IMR-90 (cell line): ENCODE measurements at regions not wholly inside any gene's neighbourhood (a gene's known extent, or its start where the extent isn't known, plus 50 kb on each side); places are given as distances from the start of the nearest gene placed in this dataset.

Experiments
- ATAC-seq: fragments of 200-7000 bp; cut with Tn5 transposase; 2 replicates; pipeline ENCODE4 v1.9.1; 2020; ENCODE audit warnings: low read depth, mild to moderate bottlenecking, moderate library complexity
- BruUV-seq: library from RNA; stranded (reverse); fragments of 400-500 nt; replicated peaks from 2 replicates; lab custom pipeline; 2021; lab: Mats Ljungman, UMichigan
- CTCF ChIA-PET: fragments of 300-600 bp; formaldehyde crosslinking; extraction: SDS; loops from one replicate; lab custom pipeline; 2021; ENCODE audit warnings: antibody characterized with exemption; lab: Yijun Ruan, JAX
- POLR2A ChIA-PET: fragments of 300-600 bp; sonication (Branson Sonifier 250); formaldehyde crosslinking; loops from one replicate; lab custom pipeline; 2022; ENCODE audit warnings: antibody characterized with exemption; ENCODE audit not compliant: unreplicated experiment; lab: Charles Lee
- DNase-seq: peaks from one replicate; pipeline ENCODE4 v3.0.0; 2013
- H2AFZ ChIP-seq: replicated peaks from 2 replicates; pipeline ENCODE3; 2013; ENCODE audit warnings: low read length, mild to moderate bottlenecking; ENCODE audit not compliant: poor library complexity
- H2AK5ac ChIP-seq: 2 replicates; pipeline ENCODE4 v1.6.1; 2013; ENCODE audit warnings: low read depth, low read length, inconsistent platforms
- H2AK9ac ChIP-seq: replicated peaks from 2 replicates; pipeline ENCODE3; 2013; ENCODE audit warnings: mild to moderate bottlenecking, low read depth, low read length, moderate library complexity; ENCODE audit not compliant: poor library complexity
- H2BK120ac ChIP-seq: 2 replicates; pipeline ENCODE4 v1.6.1; 2013; ENCODE audit warnings: low read depth, low read length, inconsistent platforms
- H2BK15ac ChIP-seq: 3 replicates; pipeline ENCODE4 v1.6.1; 2013; ENCODE audit warnings: low read depth, low read length, inconsistent platforms
- H2BK20ac ChIP-seq: 2 replicates; pipeline ENCODE4 v1.6.1; 2013; ENCODE audit warnings: low read depth, mild to moderate bottlenecking, inconsistent platforms, low read length, moderate library complexity
- H2BK5ac ChIP-seq: 2 replicates; pipeline ENCODE4 v1.6.1; 2013; ENCODE audit warnings: mild to moderate bottlenecking, low read depth, low read length, inconsistent platforms; ENCODE audit not compliant: poor library complexity, severe bottlenecking
- H3K14ac ChIP-seq: replicated peaks from 2 replicates; pipeline ENCODE4 v1.6.1; 2013; ENCODE audit warnings: low read depth, low read length, inconsistent platforms
- H3K18ac ChIP-seq: 2 replicates; pipeline ENCODE4 v1.6.1; 2013; ENCODE audit warnings: low read depth, low read length, control low read depth
- H3K23ac ChIP-seq: 2 replicates; pipeline ENCODE4 v1.6.1; 2013; ENCODE audit warnings: low read depth, low read length, inconsistent platforms
- H3K27ac ChIP-seq: 2 replicates; pipeline ENCODE4 v1.5.1; 2013; ENCODE audit warnings: mild to moderate bottlenecking, control low read depth, low read length; ENCODE audit not compliant: insufficient read depth
- H3K27me3 ChIP-seq: 2 replicates; pipeline ENCODE4 v1.6.1; 2013; ENCODE audit warnings: low read length; ENCODE audit not compliant: control insufficient read depth, insufficient read depth
- H3K36me3 ChIP-seq: 2 replicates; pipeline ENCODE4 v1.6.1; 2013; ENCODE audit warnings: low read length, mixed read lengths; ENCODE audit not compliant: control insufficient read depth, insufficient read depth
- H3K4ac ChIP-seq: 2 replicates; pipeline ENCODE4 v1.6.1; 2013; ENCODE audit warnings: low read depth, low read length, inconsistent platforms
- H3K4me1 ChIP-seq: 2 replicates; pipeline ENCODE4 v1.6.1; 2013; ENCODE audit warnings: low read length, mixed read lengths; ENCODE audit not compliant: control insufficient read depth, insufficient read depth
- H3K4me2 ChIP-seq: 2 replicates; pipeline ENCODE4 v1.6.1; 2013; ENCODE audit warnings: low read depth, mild to moderate bottlenecking, control low read depth, low read length, moderate library complexity
- H3K4me3 ChIP-seq: 2 replicates; pipeline ENCODE4 v1.5.1; 2013; ENCODE audit warnings: low read depth, mild to moderate bottlenecking, control low read depth, low read length, moderate library complexity; ENCODE audit not compliant: insufficient read depth
- H3K56ac ChIP-seq: 2 replicates; pipeline ENCODE4 v1.6.1; 2013; ENCODE audit warnings: low read length, inconsistent platforms; ENCODE audit not compliant: insufficient read depth; ENCODE audit errors: extremely low read depth
- H3K79me1 ChIP-seq, 2 experiments: 2 replicates each; pipeline ENCODE4 v1.6.1; 2013; ENCODE audit warnings: low read length in 2 of 2, inconsistent platforms in 1 of 2, low read depth in 1 of 2
- H3K9ac ChIP-seq: 2 replicates; pipeline ENCODE4 v1.6.1; 2013; ENCODE audit warnings: low read depth, low read length, control low read depth
- H3K9me1 ChIP-seq: 2 replicates; pipeline ENCODE4 v1.6.1; 2013; ENCODE audit warnings: low read length, inconsistent platforms; ENCODE audit not compliant: insufficient read depth
- H3K9me3 ChIP-seq: 2 replicates; pipeline ENCODE4 v1.6.1; 2013; ENCODE audit warnings: low read length; ENCODE audit not compliant: control insufficient read depth, insufficient read depth
- H4K20me1 ChIP-seq: 2 replicates; pipeline ENCODE4 v1.6.1; 2013; ENCODE audit warnings: low read length, inconsistent platforms; ENCODE audit not compliant: insufficient read depth
- H4K5ac ChIP-seq: 2 replicates; pipeline ENCODE4 v1.6.1; 2013; ENCODE audit warnings: mild to moderate bottlenecking, low read depth, low read length, control low read depth
- H4K8ac ChIP-seq, 2 experiments: 2 replicates each; pipeline ENCODE4 v1.6.1; 2013; ENCODE audit warnings: low read depth in 2 of 2, low read length in 2 of 2, control low read depth in 1 of 2, inconsistent platforms in 1 of 2
- H4K91ac ChIP-seq: 2 replicates; pipeline ENCODE4 v1.6.1; 2013; ENCODE audit warnings: low read depth, low read length, inconsistent platforms; ENCODE audit not compliant: insufficient read depth
- BHLHE40 ChIP-seq: fragments of 150-350 bp; IDR thresholded peaks from 2 replicates; pipeline ENCODE4 v1.6.1; 2016; ENCODE audit warnings: mild to moderate bottlenecking, low read depth, low read length
- CEBPB ChIP-seq: IDR thresholded peaks from 2 replicates; pipeline ENCODE4 v1.6.1; 2012; ENCODE audit warnings: low read depth, low read length, improper control_type of control experiment
- CHD1 ChIP-seq: IDR thresholded peaks from 2 replicates; pipeline ENCODE4 v1.6.1; 2012; ENCODE audit warnings: low read depth, low read length, improper control_type of control experiment
- CTCF ChIP-seq: conservative IDR thresholded peaks from 2 replicates; pipeline ENCODE4 v1.5.1; 2012; ENCODE audit warnings: mild to moderate bottlenecking, low read depth, low read length, improper control_type of control experiment
- ELK1 ChIP-seq: fragments of 150-350 bp; IDR thresholded peaks from 2 replicates; pipeline ENCODE4 v1.6.1; 2016; ENCODE audit warnings: low read depth, mild to moderate bottlenecking, low read length, moderate library complexity, borderline replicate concordance
- FOS ChIP-seq: fragments of 150-350 bp; IDR thresholded peaks from 2 replicates; pipeline ENCODE4 v1.6.1; 2016; ENCODE audit warnings: low read depth, low read length
- MAFK ChIP-seq: IDR thresholded peaks from 2 replicates; pipeline ENCODE4 v1.6.1; 2012; ENCODE audit warnings: low read depth, low read length, improper control_type of control experiment
- MAZ ChIP-seq: IDR thresholded peaks from 2 replicates; pipeline ENCODE4 v1.6.1; 2012; ENCODE audit warnings: low read depth, mild to moderate bottlenecking, low read length, improper control_type of control experiment, moderate library complexity, borderline replicate concordance
- MXI1 ChIP-seq: IDR thresholded peaks from 2 replicates; pipeline ENCODE4 v1.6.1; 2012; ENCODE audit warnings: low read depth, mild to moderate bottlenecking, low read length, moderate library complexity, borderline replicate concordance
- NFE2L2 ChIP-seq: fragments of 150-350 bp; IDR thresholded peaks from 2 replicates; pipeline ENCODE4 v1.6.1; 2016; ENCODE audit warnings: low read depth, mild to moderate bottlenecking, low read length
- POLR2A ChIP-seq: IDR thresholded peaks from 2 replicates; pipeline ENCODE4 v1.6.1; 2012; ENCODE audit warnings: mild to moderate bottlenecking, low read depth, low read length
- RCOR1 ChIP-seq: IDR thresholded peaks from 2 replicates; pipeline ENCODE4 v1.6.1; 2012; ENCODE audit warnings: mild to moderate bottlenecking, low read length, improper control_type of control experiment; ENCODE audit not compliant: insufficient replicate concordance
- RFX5 ChIP-seq: IDR thresholded peaks from 2 replicates; pipeline ENCODE4 v1.8.0; 2012; ENCODE audit warnings: low read depth, mild to moderate bottlenecking, low read length, moderate library complexity
- SMC3 ChIP-seq: fragments of 150-350 bp; IDR thresholded peaks from 2 replicates; pipeline ENCODE4 v1.6.1; 2016; ENCODE audit warnings: low read depth, mild to moderate bottlenecking, antibody characterized with exemption, low read length, moderate library complexity
- USF2 ChIP-seq: fragments of 150-350 bp; IDR thresholded peaks from 2 replicates; pipeline ENCODE4 v1.6.1; 2017; ENCODE audit warnings: mild to moderate bottlenecking, antibody characterized with exemption, low read length, low read depth
- WGBS, 2 experiments: methylation state at CpG; one replicate each; pipeline versions ENCODE4 v1.1.5 to v1.1.7; 2013; ENCODE audit warnings: missing lambda C conversion rate in 2 of 2; ENCODE audit not compliant: insufficient read length in 1 of 2; ENCODE audit errors: extremely low coverage in 2 of 2; 5-methylcytosine and 5-hydroxymethylcytosine counted together
- dilution Hi-C: fragments of 300-500 bp; cut with HindIII; formaldehyde crosslinking; loops from one replicate; pipeline ENCODE4 v1.14.3; 2018; ENCODE audit warnings: low sequenced_read_pairs; ENCODE audit not compliant: unreplicated experiment
- in situ Hi-C: fragments of 300-500 bp; cut with MboI; formaldehyde crosslinking; loops from 3 replicates; pipeline ENCODE4 v1.14.3; 2019; ENCODE audit warnings: low sequenced_read_pairs, inconsistent platforms, mixed read lengths
- intact Hi-C: fragments of 100-400 bp; cut with micrococcal nuclease; formaldehyde crosslinking; loops from 2 replicates; pipeline ENCODE4 v1.10.0; 2022

GRCh38 chr6:154569156-154569862 lies 58.8 kb upstream of the CNKSR3 start:
- no peak overlapping the region for H2BK20ac ChIP-seq
- no peak overlapping the region for H2BK5ac ChIP-seq
- POLR2A ChIA-PET, result no interaction called here
- DNase-seq, result no peak
- no peak overlapping the region for H3K27ac ChIP-seq
- no peak overlapping the region for H3K18ac ChIP-seq
- H3K27me3 ChIP-seq, result peaks cover 2% of the 10 kb centered on the region
- CTCF ChIA-PET, result interaction anchor here (0.6 kb wide), 1 partner anchor 240 kb away, joined by 5 read pairs; no protein-coding TSS in a partner anchor
- BruUV-seq, result no TSS peak
- no peak overlapping the region for H4K5ac ChIP-seq
- no peaks in the 10 kb centered on the region for H3K36me3 ChIP-seq
- no peak overlapping the region for H3K9ac ChIP-seq
- no CpG with 5 or more reads among the region's 3 CpGs for WGBS, 2 experiments
- H3K9me3 ChIP-seq, result no peaks in the 10 kb centered on the region
- H3K9me1 ChIP-seq, result no peaks in the 10 kb centered on the region
- no peak overlapping the region for H3K4ac ChIP-seq
- H4K20me1 ChIP-seq, result no peaks in the 10 kb centered on the region
- no peaks in the 10 kb centered on the region for H3K79me1 ChIP-seq
- H2AK9ac ChIP-seq, result no peak overlapping the region
- ATAC-seq, result no peak
- TF ChIP-seq ELK1 (no peak), RFX5 (no peak), MAFK (no peak), FOS (no peak), RCOR1 (no peak), SMC3 (no peak), NFE2L2 (no peak), CHD1 (no peak), CTCF (no peak), USF2 (no peak), MAZ (no peak), BHLHE40 (no peak), CEBPB (no peak), POLR2A (no peak), MXI1 (no peak)
- H3K4me3 ChIP-seq, result no peak overlapping the region
- no peak overlapping the region for H2AK5ac ChIP-seq
- H4K8ac ChIP-seq, result no peak overlapping the region
- no peak overlapping the region for H2AFZ ChIP-seq
- H3K4me2 ChIP-seq, result no peak overlapping the region
- H3K14ac ChIP-seq, result no peak overlapping the region
- dilution Hi-C loops, result no loop called here
- H4K91ac ChIP-seq, result no peak overlapping the region
- H3K23ac ChIP-seq, result no peak overlapping the region
- H2BK120ac ChIP-seq, result no peak overlapping the region
- in situ Hi-C loops, result no loop called here
- peaks cover 2% of the 10 kb centered on the region; the same call in 1 of the 2 replicates for H3K4me1 ChIP-seq
- intact Hi-C loops, result no loop called here
- H3K56ac ChIP-seq, result no peak overlapping the region
- H2BK15ac ChIP-seq, result no peak overlapping the region
